Muscle of leg (tissue), 3 donors: ENCODE measurements at regions not wholly inside any gene's neighbourhood (a gene's known extent, or its start where the extent isn't known, plus 50 kb on each side); places are given as distances from the start of the nearest gene placed in this dataset.

ENCODE experiments used
- DNase-seq: peaks from one replicate; pipeline ENCODE4 v3.0.0; 2013
- H3K27ac ChIP-seq: one replicate; pipeline ENCODE4 v1.5.1; 2013; ENCODE audit warnings: mild to moderate bottlenecking, low read length, control low read depth
- H3K27me3 ChIP-seq: one replicate; pipeline ENCODE4 v1.6.1; 2013; ENCODE audit warnings: low read length; ENCODE audit not compliant: control insufficient read depth, insufficient read depth
- H3K36me3 ChIP-seq: one replicate; pipeline ENCODE4 v1.6.1; 2013; ENCODE audit warnings: low read length; ENCODE audit not compliant: control insufficient read depth, insufficient read depth
- H3K4me1 ChIP-seq: one replicate; pipeline ENCODE4 v1.6.1; 2013; ENCODE audit warnings: low read length; ENCODE audit not compliant: control insufficient read depth, insufficient read depth
- H3K4me3 ChIP-seq: one replicate; pipeline ENCODE4 v1.5.1; 2013; ENCODE audit warnings: low read length, control low read depth
- H3K9me3 ChIP-seq: replicated peaks from 2 replicates; pipeline ENCODE4 v1.6.1; 2013; ENCODE audit warnings: low read depth, low read length; ENCODE audit not compliant: control insufficient read depth
- WGBS: methylation state at CpG from one replicate; pipeline ENCODE4 v1.1.5; 2013; ENCODE audit warnings: missing lambda C conversion rate; ENCODE audit not compliant: insufficient coverage; 5-methylcytosine and 5-hydroxymethylcytosine counted together

- WGBS = no CpG with 5 or more reads among the region's 2 CpGs
- Histone ChIP-seq H3K9me3 (no peaks in the 10 kb centered on the region), H3K4me1 (peaks cover 3% of the 10 kb centered on the region), H3K27ac (no peak overlapping the region), H3K27me3 (peaks cover 4% of the 10 kb centered on the region), H3K36me3 (no peaks in the 10 kb centered on the region), H3K4me3 (no peak overlapping the region)
- no peak for DNase-seq
These were observed 51.2 kb upstream of the HCCS start for GRCh38 chrX:11059933-11060332.
